ENCODE measurements at regions not wholly inside any gene's neighbourhood (a gene's known extent, or its start where the extent isn't known, plus 50 kb on each side); places are given as distances from the start of the nearest gene placed in this dataset.

DNA sequence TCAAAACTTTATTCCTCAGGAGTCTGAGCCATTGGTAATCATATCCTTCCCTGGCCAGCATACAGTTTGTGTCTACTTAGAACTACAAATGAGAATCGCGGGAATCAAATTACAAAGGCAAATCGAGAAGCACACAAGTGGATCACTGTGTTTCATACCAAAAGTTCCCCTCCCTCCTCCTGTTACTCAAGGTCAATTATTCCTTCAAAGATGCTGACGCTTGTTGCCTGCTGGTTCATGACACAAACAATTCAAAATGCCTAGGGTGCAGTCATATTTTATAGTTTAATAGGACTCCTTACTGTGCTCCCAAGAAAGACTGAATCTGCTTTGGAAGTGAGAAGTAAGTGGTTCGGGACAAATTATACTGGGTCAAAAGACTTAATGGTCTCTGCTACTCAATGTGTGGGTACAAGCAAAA lies 93.0 kb upstream of the PBX1 start:
- 96% methylated on average over 3 of the region's 5 CpGs for WGBS (ENCODE audit: insufficient coverage)
- DNase-seq = no peak
- no peak overlapping the region for H3K27ac ChIP-seq (ENCODE audit: insufficient read depth in 1 of 2, low read depth in 1 of 2, low read length in 2 of 2, poor library complexity in 1 of 2, severe bottlenecking in 2 of 2)
- POLR2A ChIA-PET = no interaction called here
- H3K27me3 ChIP-seq (replicated peaks in 2 of 5; ENCODE audit: control insufficient read depth in 4 of 5, insufficient read depth in 5 of 5, low read length in 4 of 5) = no peaks in the 10 kb centered on the region
- CTCF ChIA-PET = no interaction called here
- H3K9me3 ChIP-seq (ENCODE audit: control extremely low read depth in 1 of 5, control insufficient read depth in 4 of 5, insufficient read depth in 2 of 5, low read depth in 1 of 5, low read length in 4 of 5) = no peaks in the 10 kb centered on the region
- no peaks in the 10 kb centered on the region for H3K36me3 ChIP-seq (ENCODE audit: control insufficient read depth in 4 of 4, insufficient read depth in 4 of 4, low read length in 3 of 4)
- no peak overlapping the region for H3K4me3 ChIP-seq (ENCODE audit: control insufficient read depth in 1 of 7, extremely low read depth in 1 of 7, insufficient read depth in 4 of 7, low read depth in 2 of 7, low read length in 6 of 7)
- H3K4me1 ChIP-seq (ENCODE audit: control extremely low read depth in 1 of 4, control insufficient read depth in 4 of 4, insufficient read depth in 4 of 4, low read length in 3 of 4) = no peaks in the 10 kb centered on the region

DNA sequence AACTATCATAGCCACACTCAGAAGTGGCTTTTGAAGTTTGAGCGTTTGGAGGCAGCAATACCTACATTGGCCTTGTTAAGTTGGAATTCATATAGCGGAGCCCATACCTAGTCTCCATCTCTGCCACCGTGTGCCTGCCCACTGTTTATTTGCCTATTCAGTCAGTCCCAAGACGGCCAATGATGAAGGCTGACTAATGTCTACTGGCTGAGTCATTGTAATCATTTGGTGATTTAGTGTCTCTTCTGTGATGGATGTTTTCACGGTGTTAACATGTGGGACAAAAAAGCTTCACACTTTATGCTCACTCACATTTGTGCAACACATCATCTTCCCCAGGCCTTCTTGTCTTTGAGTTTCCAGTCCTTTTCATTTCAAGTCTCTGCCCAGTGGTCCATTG lies 92.6 kb upstream of the PBX1 start:
- Histone ChIP-seq H3K4me1 (ENCODE audit: control extremely low read depth in 1 of 4, control insufficient read depth in 4 of 4, insufficient read depth in 4 of 4, low read length in 3 of 4) (no peaks in the 10 kb centered on the region), H3K27ac (ENCODE audit: insufficient read depth in 1 of 2, low read depth in 1 of 2, low read length in 2 of 2, poor library complexity in 1 of 2, severe bottlenecking in 2 of 2) (no peak overlapping the region), H3K36me3 (ENCODE audit: control insufficient read depth in 4 of 4, insufficient read depth in 4 of 4, low read length in 3 of 4) (no peaks in the 10 kb centered on the region), H3K9me3 (ENCODE audit: control extremely low read depth in 1 of 5, control insufficient read depth in 4 of 5, insufficient read depth in 2 of 5, low read depth in 1 of 5, low read length in 4 of 5) (no peaks in the 10 kb centered on the region), H3K4me3 (ENCODE audit: control insufficient read depth in 1 of 7, extremely low read depth in 1 of 7, insufficient read depth in 4 of 7, low read depth in 2 of 7, low read length in 6 of 7) (no peak overlapping the region), H3K27me3 (replicated peaks in 2 of 5; ENCODE audit: control insufficient read depth in 4 of 5, insufficient read depth in 5 of 5, low read length in 4 of 5) (no peaks in the 10 kb centered on the region)
- CTCF ChIA-PET = no interaction called here
- DNase-seq = no peak
- WGBS (ENCODE audit: insufficient coverage) = 100% methylated on average over 2 of the region's 5 CpGs
- POLR2A ChIA-PET = no interaction called here

- H3K27ac ChIP-seq (ENCODE audit: insufficient read depth in 1 of 2, low read depth in 1 of 2, low read length in 2 of 2, poor library complexity in 1 of 2, severe bottlenecking in 2 of 2) = no peak overlapping the region
- no peaks in the 10 kb centered on the region for H3K36me3 ChIP-seq (ENCODE audit: control insufficient read depth in 4 of 4, insufficient read depth in 4 of 4, low read length in 3 of 4)
- DNase-seq = no peak
- H3K9me3 ChIP-seq (ENCODE audit: control extremely low read depth in 1 of 5, control insufficient read depth in 4 of 5, insufficient read depth in 2 of 5, low read depth in 1 of 5, low read length in 4 of 5) = no peaks in the 10 kb centered on the region
- H3K27me3 ChIP-seq (replicated peaks in 2 of 5; ENCODE audit: control insufficient read depth in 4 of 5, insufficient read depth in 5 of 5, low read length in 4 of 5) = no peaks in the 10 kb centered on the region
- no peaks in the 10 kb centered on the region for H3K4me1 ChIP-seq (ENCODE audit: control extremely low read depth in 1 of 4, control insufficient read depth in 4 of 4, insufficient read depth in 4 of 4, low read length in 3 of 4)
- ChIA-PET POLR2A (no interaction called here), CTCF (no interaction called here)
- no peak overlapping the region for H3K4me3 ChIP-seq (ENCODE audit: control insufficient read depth in 1 of 7, extremely low read depth in 1 of 7, insufficient read depth in 4 of 7, low read depth in 2 of 7, low read length in 6 of 7)
- WGBS (ENCODE audit: insufficient coverage) = 100% methylated on average over 3 of the region's 5 CpGs
Measured at GRCh38 chr1:164470996-164471395, 88.0 kb upstream of the PBX1 start.

DNA sequence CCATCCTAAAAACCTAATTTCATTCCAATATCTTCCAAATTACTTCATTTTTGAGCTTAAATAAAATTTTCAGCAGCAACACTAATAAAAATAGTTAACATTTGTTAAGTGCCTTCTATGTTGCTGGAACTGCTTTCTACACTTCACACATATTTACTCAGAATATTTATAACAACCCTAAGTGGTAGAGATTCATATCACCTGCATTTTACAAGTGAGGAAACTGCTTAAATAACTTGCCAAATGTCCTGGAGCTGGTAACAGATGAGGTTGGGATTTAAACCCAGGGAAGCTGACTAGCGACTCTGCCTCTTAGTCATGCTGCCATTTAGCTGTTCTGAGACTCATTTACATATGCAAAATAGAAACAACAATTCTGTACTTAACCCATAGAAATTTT lies 86.1 kb upstream of the PBX1 start:
- no peak overlapping the region for H3K27ac ChIP-seq (ENCODE audit: insufficient read depth in 1 of 2, low read depth in 1 of 2, low read length in 2 of 2, poor library complexity in 1 of 2, severe bottlenecking in 2 of 2)
- CTCF ChIA-PET = no interaction called here
- WGBS (ENCODE audit: insufficient coverage) = no CpG with 5 or more reads among the region's 1 CpG

DNA sequence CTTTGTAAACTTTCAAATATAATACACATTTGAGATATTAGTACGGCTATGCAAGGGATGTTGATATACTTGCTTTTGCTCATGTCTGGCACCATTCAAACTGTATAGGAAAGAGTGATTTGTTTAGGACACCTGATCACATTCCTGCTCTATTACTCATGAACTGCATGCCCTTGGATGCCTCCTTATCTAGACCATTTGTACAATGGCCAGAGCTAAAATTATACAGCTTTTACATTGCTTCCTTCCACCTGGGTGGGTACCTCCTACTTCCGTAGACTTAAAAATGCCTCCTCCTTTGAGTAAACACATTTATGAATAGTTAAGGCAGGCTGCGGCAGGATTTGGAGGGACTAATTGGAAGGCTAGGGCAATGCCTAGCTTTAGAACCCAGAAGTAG lies 85.4 kb upstream of the PBX1 start:
- H3K9me3 ChIP-seq (ENCODE audit: control extremely low read depth in 1 of 5, control insufficient read depth in 4 of 5, insufficient read depth in 2 of 5, low read depth in 1 of 5, low read length in 4 of 5) = no peaks in the 10 kb centered on the region
- POLR2A ChIA-PET = no interaction called here
- 88% methylated on average over 1 of the region's 3 CpGs for WGBS (ENCODE audit: insufficient coverage)
- H3K27me3 ChIP-seq (replicated peaks in 2 of 5; ENCODE audit: control insufficient read depth in 4 of 5, insufficient read depth in 5 of 5, low read length in 4 of 5) = no peaks in the 10 kb centered on the region
- H3K4me1 ChIP-seq (ENCODE audit: control extremely low read depth in 1 of 4, control insufficient read depth in 4 of 4, insufficient read depth in 4 of 4, low read length in 3 of 4) = no peaks in the 10 kb centered on the region
- DNase-seq = no peak
- H3K4me3 ChIP-seq (ENCODE audit: control insufficient read depth in 1 of 7, extremely low read depth in 1 of 7, insufficient read depth in 4 of 7, low read depth in 2 of 7, low read length in 6 of 7) = no peak overlapping the region
- no peaks in the 10 kb centered on the region for H3K36me3 ChIP-seq (ENCODE audit: control insufficient read depth in 4 of 4, insufficient read depth in 4 of 4, low read length in 3 of 4)
- CTCF ChIA-PET = no interaction called here
- no peak overlapping the region for H3K27ac ChIP-seq (ENCODE audit: insufficient read depth in 1 of 2, low read depth in 1 of 2, low read length in 2 of 2, poor library complexity in 1 of 2, severe bottlenecking in 2 of 2)

More for the DNA sequence above, 86.1 kb upstream of the PBX1 start:
- Histone ChIP-seq H3K27me3 (replicated peaks in 2 of 5; ENCODE audit: control insufficient read depth in 4 of 5, insufficient read depth in 5 of 5, low read length in 4 of 5) (no peaks in the 10 kb centered on the region), H3K36me3 (ENCODE audit: control insufficient read depth in 4 of 4, insufficient read depth in 4 of 4, low read length in 3 of 4) (no peaks in the 10 kb centered on the region), H3K4me1 (ENCODE audit: control extremely low read depth in 1 of 4, control insufficient read depth in 4 of 4, insufficient read depth in 4 of 4, low read length in 3 of 4) (no peaks in the 10 kb centered on the region), H3K4me3 (ENCODE audit: control insufficient read depth in 1 of 7, extremely low read depth in 1 of 7, insufficient read depth in 4 of 7, low read depth in 2 of 7, low read length in 6 of 7) (no peak overlapping the region), H3K9me3 (ENCODE audit: control extremely low read depth in 1 of 5, control insufficient read depth in 4 of 5, insufficient read depth in 2 of 5, low read depth in 1 of 5, low read length in 4 of 5) (no peaks in the 10 kb centered on the region)
- no peak for DNase-seq
- POLR2A ChIA-PET = no interaction called here

DNA sequence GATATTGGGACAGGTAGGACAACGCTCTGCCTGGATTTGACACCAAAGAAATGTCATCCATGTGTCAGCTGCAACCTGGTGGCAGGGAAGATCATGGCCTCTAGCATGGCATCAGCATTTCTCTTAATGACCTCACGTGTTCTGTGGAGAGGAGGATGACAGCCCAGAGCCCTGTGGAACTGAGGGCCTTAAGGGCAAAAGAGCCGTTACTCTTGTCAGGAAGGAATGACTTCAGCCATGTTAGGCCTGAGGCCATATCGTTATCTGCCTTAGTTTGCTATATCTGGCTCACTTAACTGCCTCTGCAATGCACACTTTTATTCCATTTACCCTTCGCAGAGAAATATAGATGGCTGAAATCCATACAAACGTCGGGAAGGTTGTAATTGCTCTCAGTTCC lies 83.2 kb upstream of the PBX1 start:
- H3K27ac ChIP-seq (ENCODE audit: insufficient read depth in 1 of 2, low read depth in 1 of 2, low read length in 2 of 2, poor library complexity in 1 of 2, severe bottlenecking in 2 of 2) = no peak overlapping the region
- H3K27me3 ChIP-seq (replicated peaks in 2 of 5; ENCODE audit: control insufficient read depth in 4 of 5, insufficient read depth in 5 of 5, low read length in 4 of 5) = no peaks in the 10 kb centered on the region
- H3K4me1 ChIP-seq (ENCODE audit: control extremely low read depth in 1 of 4, control insufficient read depth in 4 of 4, insufficient read depth in 4 of 4, low read length in 3 of 4) = no peaks in the 10 kb centered on the region
- no peak overlapping the region for H3K4me3 ChIP-seq (ENCODE audit: control insufficient read depth in 1 of 7, extremely low read depth in 1 of 7, insufficient read depth in 4 of 7, low read depth in 2 of 7, low read length in 6 of 7)
- no peaks in the 10 kb centered on the region for H3K9me3 ChIP-seq (ENCODE audit: control extremely low read depth in 1 of 5, control insufficient read depth in 4 of 5, insufficient read depth in 2 of 5, low read depth in 1 of 5, low read length in 4 of 5)
- CTCF ChIA-PET = no interaction called here
- no peaks in the 10 kb centered on the region for H3K36me3 ChIP-seq (ENCODE audit: control insufficient read depth in 4 of 4, insufficient read depth in 4 of 4, low read length in 3 of 4)
- no peak for DNase-seq
- POLR2A ChIA-PET = no interaction called here
- WGBS (ENCODE audit: insufficient coverage) = 100% methylated on average over 4 of the region's 7 CpGs

DNA sequence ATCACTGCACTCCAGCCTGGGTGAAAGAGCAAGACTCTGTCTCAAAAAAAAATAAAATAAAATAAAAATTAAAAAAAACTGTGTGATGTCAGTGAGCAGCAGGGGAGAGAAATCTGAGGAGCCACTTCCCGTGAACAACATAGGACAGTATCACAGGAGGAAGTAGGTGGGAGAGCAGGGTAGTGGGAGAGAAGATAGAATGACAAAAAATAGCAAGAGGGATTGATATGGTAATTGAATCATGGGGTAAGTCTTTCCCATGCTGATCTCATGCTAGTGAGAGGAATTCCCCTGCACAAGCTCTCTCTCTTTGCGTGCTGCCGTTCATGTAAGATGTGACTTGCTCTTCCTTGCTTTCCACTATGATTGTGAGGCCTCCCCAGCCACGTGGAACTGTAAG lies 81.6 kb upstream of the PBX1 start:
- Histone ChIP-seq H3K27me3 (replicated peaks in 2 of 5; ENCODE audit: control insufficient read depth in 4 of 5, insufficient read depth in 5 of 5, low read length in 4 of 5) (no peaks in the 10 kb centered on the region), H3K4me3 (ENCODE audit: control insufficient read depth in 1 of 7, extremely low read depth in 1 of 7, insufficient read depth in 4 of 7, low read depth in 2 of 7, low read length in 6 of 7) (no peak overlapping the region), H3K4me1 (ENCODE audit: control extremely low read depth in 1 of 4, control insufficient read depth in 4 of 4, insufficient read depth in 4 of 4, low read length in 3 of 4) (no peaks in the 10 kb centered on the region), H3K36me3 (ENCODE audit: control insufficient read depth in 4 of 4, insufficient read depth in 4 of 4, low read length in 3 of 4) (no peaks in the 10 kb centered on the region), H3K9me3 (ENCODE audit: control extremely low read depth in 1 of 5, control insufficient read depth in 4 of 5, insufficient read depth in 2 of 5, low read depth in 1 of 5, low read length in 4 of 5) (no peaks in the 10 kb centered on the region), H3K27ac (ENCODE audit: insufficient read depth in 1 of 2, low read depth in 1 of 2, low read length in 2 of 2, poor library complexity in 1 of 2, severe bottlenecking in 2 of 2) (no peak overlapping the region)
- CTCF ChIA-PET = interaction anchor here (1.5 kb wide), 1 partner anchor 25 kb away, joined by 3 read pairs; no protein-coding TSS in a partner anchor
- POLR2A ChIA-PET = no interaction called here
- 94% methylated on average over 3 of the region's 4 CpGs for WGBS (ENCODE audit: insufficient coverage)
- no peak for DNase-seq

GRCh38 chr1:164479242-164479641 lies 79.7 kb upstream of the PBX1 start:
- Histone ChIP-seq H3K36me3 (ENCODE audit: control insufficient read depth in 4 of 4, insufficient read depth in 4 of 4, low read length in 3 of 4) (no peaks in the 10 kb centered on the region), H3K9me3 (ENCODE audit: control extremely low read depth in 1 of 5, control insufficient read depth in 4 of 5, insufficient read depth in 2 of 5, low read depth in 1 of 5, low read length in 4 of 5) (no peaks in the 10 kb centered on the region), H3K4me3 (ENCODE audit: control insufficient read depth in 1 of 7, extremely low read depth in 1 of 7, insufficient read depth in 4 of 7, low read depth in 2 of 7, low read length in 6 of 7) (no peak overlapping the region), H3K27ac (ENCODE audit: insufficient read depth in 1 of 2, low read depth in 1 of 2, low read length in 2 of 2, poor library complexity in 1 of 2, severe bottlenecking in 2 of 2) (no peak overlapping the region), H3K4me1 (ENCODE audit: control extremely low read depth in 1 of 4, control insufficient read depth in 4 of 4, insufficient read depth in 4 of 4, low read length in 3 of 4) (no peaks in the 10 kb centered on the region), H3K27me3 (replicated peaks in 2 of 5; ENCODE audit: control insufficient read depth in 4 of 5, insufficient read depth in 5 of 5, low read length in 4 of 5) (no peaks in the 10 kb centered on the region)
- ChIA-PET POLR2A (no interaction called here), CTCF (no interaction called here)
- WGBS (ENCODE audit: insufficient coverage) = 75% methylated on average over 1 of the region's 1 CpG
- no peak for DNase-seq

Data from common myeloid progenitor, CD34-positive (primary cell).